GM23338 (cell line): ENCODE measurements at regions not wholly inside any gene's neighbourhood (a gene's known extent, or its start where the extent isn't known, plus 50 kb on each side); places are given as distances from the start of the nearest gene placed in this dataset.

Experiments
- ATAC-seq: fragments of 200-7000 bp; cut with Tn5 transposase; 3 replicates; pipeline ENCODE4 v1.9.1; 2020
- DNase-seq: peaks from one replicate; pipeline ENCODE4 v3.0.0-alpha.2; 2015; ENCODE audit warnings: low spot score
- H2AFZ ChIP-seq: fragments of 200-600 bp; sonication (generic); 2 replicates; pipeline ENCODE4 v1.8.0; 2016; ENCODE audit warnings: antibody characterized with exemption, mild to moderate bottlenecking, moderate library complexity
- H3F3A ChIP-seq: fragments of 200-600 bp; sonication (generic); replicated peaks from 2 replicates; pipeline ENCODE4 v1.8.0; 2017; ENCODE audit warnings: antibody characterized with exemption, mixed run types, low read depth
- H3K27ac ChIP-seq: fragments of 200-600 bp; sonication (generic); 2 replicates; pipeline ENCODE4 v1.6.1; 2016; ENCODE audit warnings: low read depth
- H3K27me3 ChIP-seq: fragments of 200-600 bp; sonication (generic); 2 replicates; pipeline ENCODE4 v1.8.0; 2016; ENCODE audit warnings: mild to moderate bottlenecking, mixed run types, moderate library complexity; ENCODE audit not compliant: insufficient read depth
- H3K36me3 ChIP-seq: fragments of 200-600 bp; sonication (generic); 2 replicates; pipeline ENCODE4 v1.8.0; 2016; ENCODE audit warnings: mild to moderate bottlenecking; ENCODE audit not compliant: insufficient read depth
- H3K4me1 ChIP-seq: fragments of 200-600 bp; sonication (generic); 2 replicates; pipeline ENCODE4 v1.8.0; 2016; ENCODE audit warnings: mild to moderate bottlenecking, moderate library complexity; ENCODE audit not compliant: insufficient read depth
- H3K4me2 ChIP-seq: fragments of 200-600 bp; sonication (generic); 2 replicates; pipeline ENCODE4 v1.7.1; 2017; ENCODE audit warnings: mixed run types
- H3K4me3 ChIP-seq: fragments of 200-600 bp; sonication (generic); 2 replicates; pipeline ENCODE4 v1.6.1; 2016; ENCODE audit warnings: mixed run types
- H3K79me2 ChIP-seq: fragments of 200-600 bp; sonication (generic); replicated peaks from 2 replicates; pipeline ENCODE4 v1.8.0; 2017; ENCODE audit warnings: mild to moderate bottlenecking; ENCODE audit not compliant: insufficient read depth
- H3K9me2 ChIP-seq: fragments of 200-600 bp; sonication (generic); 2 replicates; pipeline ENCODE4 v1.8.0; 2017; ENCODE audit not compliant: insufficient read depth
- H4K20me1 ChIP-seq: fragments of 200-600 bp; sonication (generic); replicated peaks from 2 replicates; pipeline ENCODE4 v1.8.0; 2017; ENCODE audit warnings: mild to moderate bottlenecking; ENCODE audit not compliant: insufficient read depth
- H3K27ac Mint-ChIP-seq: 2 replicates; pipeline ENCODE4 v1.8.0; 2020; ENCODE audit warnings: inconsistent platforms, mild to moderate bottlenecking, moderate library complexity, mixed read lengths
- H3K27me3 Mint-ChIP-seq: 3 replicates; pipeline ENCODE4 v1.8.0; 2022; ENCODE audit warnings: low read depth, mild to moderate bottlenecking, moderate library complexity, mixed read lengths, inconsistent platforms; ENCODE audit not compliant: insufficient read depth, poor library complexity
- H3K36me3 Mint-ChIP-seq: 3 replicates; pipeline ENCODE4 v1.8.0; 2021; ENCODE audit warnings: low read depth, mild to moderate bottlenecking, inconsistent platforms, moderate library complexity, mixed read lengths
- H3K4me1 Mint-ChIP-seq: 3 replicates; pipeline ENCODE4 v1.8.0; 2020; ENCODE audit warnings: mild to moderate bottlenecking, inconsistent platforms, mixed read lengths
- H3K4me3 Mint-ChIP-seq: 3 replicates; pipeline ENCODE4 v1.8.0; 2021; ENCODE audit warnings: moderate library complexity, mild to moderate bottlenecking, inconsistent platforms, mixed read lengths
- H3K9me3 Mint-ChIP-seq: 3 replicates; pipeline ENCODE4 v1.8.0; 2020; ENCODE audit warnings: moderate library complexity, mild to moderate bottlenecking, inconsistent platforms, mixed read lengths
- CREB1 ChIP-seq: fragments of 250-450 bp; sonication (Bioruptor Pico); IDR thresholded peaks from 2 replicates; pipeline ENCODE4 v1.5.0; 2020; ENCODE audit warnings: low read depth, mild to moderate bottlenecking, moderate library complexity
- EZH2 ChIP-seq: fragments of 200-600 bp; sonication (generic); IDR thresholded peaks from one replicate; pipeline ENCODE4 v1.8.0; 2017; ENCODE audit warnings: antibody characterized with exemption, mild to moderate bottlenecking, low read depth; ENCODE audit not compliant: unreplicated experiment
- EZH2phosphoT487 ChIP-seq: fragments of 200-600 bp; sonication (generic); IDR thresholded peaks from one replicate; pipeline ENCODE4 v1.8.1; 2018; ENCODE audit warnings: antibody characterized with exemption; ENCODE audit not compliant: unreplicated experiment
- JUNB ChIP-seq: IDR thresholded peaks from one replicate; pipeline ENCODE4 v1.6.1; 2016; ENCODE audit warnings: antibody characterized with exemption; ENCODE audit not compliant: unreplicated experiment
- NANOG ChIP-seq: IDR thresholded peaks from 2 replicates; pipeline ENCODE4 v1.6.1; 2016; ENCODE audit warnings: antibody characterized with exemption, borderline replicate concordance
- POLR2AphosphoS5 ChIP-seq: IDR thresholded peaks from 2 replicates; pipeline ENCODE4 v1.6.1; 2016; ENCODE audit warnings: antibody characterized with exemption, low read depth
- STAT1 ChIP-seq: IDR thresholded peaks from one replicate; pipeline ENCODE4 v1.6.1; 2016; ENCODE audit warnings: antibody characterized with exemption; ENCODE audit not compliant: unreplicated experiment
- ZNF114 ChIP-seq: fragments of 250-450 bp; sonication (Bioruptor Pico); IDR thresholded peaks from 2 replicates; pipeline ENCODE4 v1.5.0; 2020; ENCODE audit warnings: mild to moderate bottlenecking, moderate library complexity
- ZNF331 ChIP-seq: fragments of 250-450 bp; sonication (Bioruptor Pico); IDR thresholded peaks from 2 replicates; pipeline ENCODE4 v1.5.0; 2020; ENCODE audit warnings: low read depth, mild to moderate bottlenecking, moderate library complexity
- TF ChIP-seq, protein P1 (sequence below), 2 experiments: fragments of 200-600 bp in 1 of 2; sonication (generic) in 1 of 2; conservative IDR thresholded peaks; 2 replicates each; pipeline versions ENCODE4 v1.5.1 to v1.6.1; 2016 to 2017; ENCODE audit warnings: antibody characterized with exemption in 2 of 2, low read depth in 2 of 2, mild to moderate bottlenecking in 2 of 2, moderate library complexity in 1 of 2
- TF ChIP-seq, protein P2 (sequence below): IDR thresholded peaks from one replicate; pipeline ENCODE4 v1.6.1; 2018; ENCODE audit warnings: antibody characterized with exemption; ENCODE audit not compliant: unreplicated experiment
- TF ChIP-seq, protein P3 (sequence below): IDR thresholded peaks from 2 replicates; pipeline ENCODE4 v1.6.1; 2016; ENCODE audit warnings: antibody characterized with exemption

DNA sequence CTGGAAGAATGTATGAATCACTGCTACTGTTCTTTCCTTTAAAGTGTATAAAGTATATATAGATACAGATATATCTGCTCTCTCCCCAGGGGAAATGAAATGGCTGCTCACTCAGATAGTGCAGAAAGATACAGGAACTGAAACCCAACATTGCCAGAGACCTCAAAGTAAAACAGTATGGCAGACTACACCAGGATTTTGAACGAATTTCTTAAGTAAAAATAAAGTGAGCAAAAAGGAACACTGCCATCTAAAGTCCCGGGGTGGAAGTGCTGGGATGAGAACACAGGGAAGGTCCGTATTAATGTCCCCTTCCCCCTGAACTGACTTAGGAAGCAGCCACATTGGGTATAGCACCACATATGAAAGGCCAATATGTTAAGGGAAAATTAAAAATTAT lies 93.4 kb downstream of the TMA16 start:
- H3K4me1 Mint-ChIP-seq, result no peaks in the 10 kb centered on the region
- Histone ChIP-seq H2AFZ (no peak overlapping the region), H3K36me3 (peaks cover 4% of the 10 kb centered on the region; the same call in 1 of the 2 replicates), H3K79me2 (no peaks in the 10 kb centered on the region), H3K9me2 (no peaks in the 10 kb centered on the region), H3K27me3 (no peaks in the 10 kb centered on the region), H3K4me2 (no peak overlapping the region), H3K4me1 (no peaks in the 10 kb centered on the region), H3K27ac (no peak overlapping the region), H3F3A (no peaks in the 10 kb centered on the region), H4K20me1 (no peaks in the 10 kb centered on the region), H3K4me3 (no peak overlapping the region)
- no peaks in the 10 kb centered on the region for H3K27me3 Mint-ChIP-seq
- H3K36me3 Mint-ChIP-seq, result peaks cover 2% of the 10 kb centered on the region; the same call in 2 of the 3 replicates
- no peak overlapping the region for H3K27ac Mint-ChIP-seq
- no peak overlapping the region for H3K4me3 Mint-ChIP-seq
- ATAC-seq (no peak; the same call in 2 of the 3 replicates), DNase-seq (peak; percentile 51)
- TF ChIP-seq, protein P1, sequence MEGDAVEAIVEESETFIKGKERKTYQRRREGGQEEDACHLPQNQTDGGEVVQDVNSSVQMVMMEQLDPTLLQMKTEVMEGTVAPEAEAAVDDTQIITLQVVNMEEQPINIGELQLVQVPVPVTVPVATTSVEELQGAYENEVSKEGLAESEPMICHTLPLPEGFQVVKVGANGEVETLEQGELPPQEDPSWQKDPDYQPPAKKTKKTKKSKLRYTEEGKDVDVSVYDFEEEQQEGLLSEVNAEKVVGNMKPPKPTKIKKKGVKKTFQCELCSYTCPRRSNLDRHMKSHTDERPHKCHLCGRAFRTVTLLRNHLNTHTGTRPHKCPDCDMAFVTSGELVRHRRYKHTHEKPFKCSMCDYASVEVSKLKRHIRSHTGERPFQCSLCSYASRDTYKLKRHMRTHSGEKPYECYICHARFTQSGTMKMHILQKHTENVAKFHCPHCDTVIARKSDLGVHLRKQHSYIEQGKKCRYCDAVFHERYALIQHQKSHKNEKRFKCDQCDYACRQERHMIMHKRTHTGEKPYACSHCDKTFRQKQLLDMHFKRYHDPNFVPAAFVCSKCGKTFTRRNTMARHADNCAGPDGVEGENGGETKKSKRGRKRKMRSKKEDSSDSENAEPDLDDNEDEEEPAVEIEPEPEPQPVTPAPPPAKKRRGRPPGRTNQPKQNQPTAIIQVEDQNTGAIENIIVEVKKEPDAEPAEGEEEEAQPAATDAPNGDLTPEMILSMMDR (conservative IDR thresholded peaks at IDR 0.05; ENCODE audit: low read depth in 2 of 2), result peak; percentile 49 to 63
- no peak for TF ChIP-seq ZNF331 (CRISPR knock-in tag)
- H3K9me3 Mint-ChIP-seq, result no peaks in the 10 kb centered on the region; the same call in 2 of the 3 replicates

DNA sequence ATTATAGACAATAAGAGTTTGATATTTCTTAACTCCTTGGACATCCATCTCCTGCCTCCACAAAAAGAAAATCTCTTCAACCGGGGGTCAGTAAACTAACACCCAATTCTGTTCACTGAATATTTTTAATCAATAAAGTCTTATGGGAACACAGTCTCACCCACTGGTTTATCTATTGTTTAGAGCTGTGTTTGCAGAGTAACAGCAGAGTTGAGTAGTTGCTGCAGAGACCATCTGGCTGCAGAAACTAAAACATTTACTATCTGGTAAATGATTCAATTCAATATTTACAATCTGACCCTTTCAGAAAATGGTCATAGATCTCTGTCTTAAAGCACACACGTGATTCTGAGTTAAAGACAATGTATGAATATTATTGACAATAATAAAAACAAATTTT lies 94.0 kb downstream of the TMA16 start:
- no peaks in the 10 kb centered on the region for H4K20me1 ChIP-seq
- peaks cover 4% of the 10 kb centered on the region; the same call in 1 of the 2 replicates for H3K36me3 ChIP-seq
- no peaks in the 10 kb centered on the region for H3K27me3 ChIP-seq
- Mint-ChIP-seq H3K9me3 (no peaks in the 10 kb centered on the region; the same call in 2 of the 3 replicates), H3K4me3 (no peak overlapping the region), H3K27me3 (no peaks in the 10 kb centered on the region), H3K36me3 (peaks cover 2% of the 10 kb centered on the region; the same call in 2 of the 3 replicates), H3K4me1 (no peaks in the 10 kb centered on the region), H3K27ac (no peak overlapping the region)
- H3F3A ChIP-seq, result no peaks in the 10 kb centered on the region
- no peaks in the 10 kb centered on the region for H3K4me1 ChIP-seq
- no peak for DNase-seq
- no peaks in the 10 kb centered on the region for H3K79me2 ChIP-seq
- H3K27ac ChIP-seq, result no peak overlapping the region
- H3K9me2 ChIP-seq, result no peaks in the 10 kb centered on the region
- no peak overlapping the region for H3K4me2 ChIP-seq
- H3K4me3 ChIP-seq, result no peak overlapping the region
- H2AFZ ChIP-seq, result no peak overlapping the region
- no peak for ATAC-seq
- TF ChIP-seq JUNB (no peak), POLR2AphosphoS5 (no peak), CREB1 (no peak), ZNF114 (CRISPR knock-in tag) (no peak), STAT1 (no peak), EZH2 (no peak), NANOG (no peak), EZH2phosphoT487 (no peak), ZNF331 (CRISPR knock-in tag) (no peak)
- TF ChIP-seq, protein P2, sequence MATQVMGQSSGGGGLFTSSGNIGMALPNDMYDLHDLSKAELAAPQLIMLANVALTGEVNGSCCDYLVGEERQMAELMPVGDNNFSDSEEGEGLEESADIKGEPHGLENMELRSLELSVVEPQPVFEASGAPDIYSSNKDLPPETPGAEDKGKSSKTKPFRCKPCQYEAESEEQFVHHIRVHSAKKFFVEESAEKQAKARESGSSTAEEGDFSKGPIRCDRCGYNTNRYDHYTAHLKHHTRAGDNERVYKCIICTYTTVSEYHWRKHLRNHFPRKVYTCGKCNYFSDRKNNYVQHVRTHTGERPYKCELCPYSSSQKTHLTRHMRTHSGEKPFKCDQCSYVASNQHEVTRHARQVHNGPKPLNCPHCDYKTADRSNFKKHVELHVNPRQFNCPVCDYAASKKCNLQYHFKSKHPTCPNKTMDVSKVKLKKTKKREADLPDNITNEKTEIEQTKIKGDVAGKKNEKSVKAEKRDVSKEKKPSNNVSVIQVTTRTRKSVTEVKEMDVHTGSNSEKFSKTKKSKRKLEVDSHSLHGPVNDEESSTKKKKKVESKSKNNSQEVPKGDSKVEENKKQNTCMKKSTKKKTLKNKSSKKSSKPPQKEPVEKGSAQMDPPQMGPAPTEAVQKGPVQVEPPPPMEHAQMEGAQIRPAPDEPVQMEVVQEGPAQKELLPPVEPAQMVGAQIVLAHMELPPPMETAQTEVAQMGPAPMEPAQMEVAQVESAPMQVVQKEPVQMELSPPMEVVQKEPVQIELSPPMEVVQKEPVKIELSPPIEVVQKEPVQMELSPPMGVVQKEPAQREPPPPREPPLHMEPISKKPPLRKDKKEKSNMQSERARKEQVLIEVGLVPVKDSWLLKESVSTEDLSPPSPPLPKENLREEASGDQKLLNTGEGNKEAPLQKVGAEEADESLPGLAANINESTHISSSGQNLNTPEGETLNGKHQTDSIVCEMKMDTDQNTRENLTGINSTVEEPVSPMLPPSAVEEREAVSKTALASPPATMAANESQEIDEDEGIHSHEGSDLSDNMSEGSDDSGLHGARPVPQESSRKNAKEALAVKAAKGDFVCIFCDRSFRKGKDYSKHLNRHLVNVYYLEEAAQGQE, result no peak
- TF ChIP-seq, protein P3, sequence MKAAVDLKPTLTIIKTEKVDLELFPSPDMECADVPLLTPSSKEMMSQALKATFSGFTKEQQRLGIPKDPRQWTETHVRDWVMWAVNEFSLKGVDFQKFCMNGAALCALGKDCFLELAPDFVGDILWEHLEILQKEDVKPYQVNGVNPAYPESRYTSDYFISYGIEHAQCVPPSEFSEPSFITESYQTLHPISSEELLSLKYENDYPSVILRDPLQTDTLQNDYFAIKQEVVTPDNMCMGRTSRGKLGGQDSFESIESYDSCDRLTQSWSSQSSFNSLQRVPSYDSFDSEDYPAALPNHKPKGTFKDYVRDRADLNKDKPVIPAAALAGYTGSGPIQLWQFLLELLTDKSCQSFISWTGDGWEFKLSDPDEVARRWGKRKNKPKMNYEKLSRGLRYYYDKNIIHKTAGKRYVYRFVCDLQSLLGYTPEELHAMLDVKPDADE, result no peak
- TF ChIP-seq, protein P1 (conservative IDR thresholded peaks at IDR 0.05; ENCODE audit: low read depth in 2 of 2), result no peak
